ENCODE measurements at regions not wholly inside any gene's neighbourhood (a gene's known extent, or its start where the extent isn't known, plus 50 kb on each side); places are given as distances from the start of the nearest gene placed in this dataset.

GRCh38 chr19:27821418-27822018 is 1391.4 kb downstream of the UQCRFS1 start:
- TF ChIP-seq POLR2A (IDR thresholded peaks at IDR 0.05; ENCODE audit: low read depth, low read length) (no peak), POU2F2 (IDR thresholded peaks at IDR 0.05; ENCODE audit: low read depth, low read length) (no peak)

Data from GM12891 (cell line).